Common myeloid progenitor, CD34-positive (primary cell): ENCODE measurements at regions not wholly inside any gene's neighbourhood (a gene's known extent, or its start where the extent isn't known, plus 50 kb on each side); places are given as distances from the start of the nearest gene placed in this dataset.

Experiments
- CTCF ChIA-PET: fragments of 350-600 bp; sonication (Branson Sonifier 250); formaldehyde crosslinking; loops from one replicate; lab custom pipeline; 2021; ENCODE audit warnings: antibody characterized with exemption; lab: Charles Lee
- POLR2A ChIA-PET: fragments of 350-600 bp; sonication (Branson Sonifier 250); formaldehyde crosslinking; loops from one replicate; lab custom pipeline; 2021; ENCODE audit warnings: antibody characterized with exemption; lab: Charles Lee
- DNase-seq, 3 donors: peaks; one replicate each; pipeline versions ENCODE4 v3.0.0 to v3.0.0-alpha.2; 2013
- H3K27ac ChIP-seq, 2 experiments: 1 replicate in 1 of 2; 2 replicates in 1 of 2; pipeline ENCODE4 v1.7.0; 2013; ENCODE audit warnings: inconsistent platforms in 2 of 2, low read length in 2 of 2, mild to moderate bottlenecking in 2 of 2, low read depth in 1 of 2, moderate library complexity in 1 of 2; ENCODE audit not compliant: severe bottlenecking in 2 of 2, insufficient read depth in 1 of 2, poor library complexity in 1 of 2
- H3K27me3 ChIP-seq, 5 experiments: replicated peaks in 2 of 5; 1 replicate in 3 of 5; 2 replicates in 2 of 5; pipeline versions ENCODE4 v1.6.1 to v1.7.0; 2013; ENCODE audit warnings: low read length in 4 of 5, mild to moderate bottlenecking in 2 of 5, moderate library complexity in 2 of 5, inconsistent platforms in 1 of 5; ENCODE audit not compliant: insufficient read depth in 5 of 5, control insufficient read depth in 4 of 5
- H3K36me3 ChIP-seq, 4 experiments: 1 replicate in 2 of 4; 2 replicates in 2 of 4; pipeline versions ENCODE4 v1.6.1 to v1.7.0; 2013; ENCODE audit warnings: low read length in 3 of 4, control low read depth in 1 of 4, mild to moderate bottlenecking in 1 of 4; ENCODE audit not compliant: control insufficient read depth in 4 of 4, insufficient read depth in 4 of 4
- H3K4me1 ChIP-seq, 4 experiments: 1 replicate in 3 of 4; 2 replicates in 1 of 4; pipeline versions ENCODE4 v1.6.1 to v1.7.1; 2013; ENCODE audit warnings: low read length in 3 of 4, mild to moderate bottlenecking in 3 of 4, control low read depth in 1 of 4, inconsistent platforms in 1 of 4, moderate library complexity in 1 of 4; ENCODE audit not compliant: control insufficient read depth in 4 of 4, insufficient read depth in 4 of 4; ENCODE audit errors: control extremely low read depth in 1 of 4
- H3K4me3 ChIP-seq, 7 experiments: 1 replicate in 4 of 7; 2 replicates in 3 of 7; pipeline versions ENCODE4 v1.5.1 to v1.7.0; 2013; ENCODE audit warnings: mild to moderate bottlenecking in 7 of 7, low read length in 6 of 7, moderate library complexity in 6 of 7, inconsistent platforms in 2 of 7, low read depth in 2 of 7, control low read depth in 1 of 7; ENCODE audit not compliant: insufficient read depth in 4 of 7, control insufficient read depth in 1 of 7; ENCODE audit errors: extremely low read depth in 1 of 7
- H3K9me3 ChIP-seq, 5 experiments: 1 replicate in 4 of 5; 2 replicates in 1 of 5; pipeline versions ENCODE4 v1.6.1 to v1.7.1; 2013; ENCODE audit warnings: low read length in 4 of 5, mild to moderate bottlenecking in 2 of 5, inconsistent platforms in 1 of 5, low read depth in 1 of 5, moderate library complexity in 1 of 5; ENCODE audit not compliant: control insufficient read depth in 4 of 5, insufficient read depth in 2 of 5; ENCODE audit errors: control extremely low read depth in 1 of 5
- WGBS: methylation state at CpG from one replicate; pipeline ENCODE4 v1.1.5; 2013; ENCODE audit not compliant: insufficient coverage; 5-methylcytosine and 5-hydroxymethylcytosine counted together

- 96% methylated on average over 3 of the region's 4 CpGs for WGBS
- no peak overlapping the region for H3K4me3 ChIP-seq
- CTCF ChIA-PET, result no interaction called here
- POLR2A ChIA-PET, result no interaction called here
- no peak for DNase-seq
- H3K4me1 ChIP-seq, result peaks cover 0 to 15% (median 3%) of the 10 kb centered on the region in 4 experiments
- H3K36me3 ChIP-seq, result no peaks in the 10 kb centered on the region
- H3K27me3 ChIP-seq, result no peaks in the 10 kb centered on the region
- no peak overlapping the region for H3K27ac ChIP-seq
- peaks cover 0 to 2% (median 0%) of the 10 kb centered on the region in 5 experiments for H3K9me3 ChIP-seq
Measured at GRCh38 chr13:67645874-67646467, 415.8 kb upstream of the PCDH9 start.

GRCh38 chr13:67643516-67644055 is 413.4 kb upstream of the PCDH9 start:
- POLR2A ChIA-PET, result no interaction called here

DNA sequence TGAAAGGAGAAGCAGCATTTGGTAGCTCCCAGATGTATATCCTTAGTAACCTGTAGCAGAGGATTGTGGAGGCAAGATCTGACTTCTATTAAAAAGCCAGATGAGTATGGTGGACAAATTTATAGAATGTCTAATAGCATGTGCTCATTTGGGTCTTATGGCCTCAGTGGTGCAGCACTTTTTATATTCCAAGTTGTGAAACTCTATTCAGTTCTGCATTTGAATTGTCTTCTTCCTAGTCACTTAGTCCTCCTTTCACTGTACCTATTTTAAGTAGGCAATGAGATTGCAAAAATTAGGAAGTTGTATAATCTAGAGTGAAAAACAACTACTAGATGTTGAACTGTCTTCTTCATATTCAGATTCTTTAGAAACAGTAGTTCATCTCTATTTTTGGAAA is 412.5 kb upstream of the PCDH9 start:
- ChIA-PET POLR2A (no interaction called here), CTCF (no interaction called here)
- no peak overlapping the region for H3K27ac ChIP-seq
- peak in 2 of 3 donors; percentile 18 to 41 for DNase-seq
- H3K27me3 ChIP-seq, result no peaks in the 10 kb centered on the region
- H3K9me3 ChIP-seq, result peaks cover 0 to 8% (median 0%) of the 10 kb centered on the region in 5 experiments
- no peak overlapping the region for H3K4me3 ChIP-seq
- H3K4me1 ChIP-seq, result peaks cover 0 to 15% (median 3%) of the 10 kb centered on the region in 4 experiments
- H3K36me3 ChIP-seq, result no peaks in the 10 kb centered on the region

More at GRCh38 chr13:67643516-67644055, 413.4 kb upstream of the PCDH9 start:
- Histone ChIP-seq H3K4me3 (no peak overlapping the region), H3K27me3 (no peaks in the 10 kb centered on the region), H3K36me3 (no peaks in the 10 kb centered on the region), H3K9me3 (peaks cover 0 to 3% (median 0%) of the 10 kb centered on the region in 5 experiments), H3K4me1 (peaks cover 0 to 15% (median 3%) of the 10 kb centered on the region in 4 experiments), H3K27ac (no peak overlapping the region)
- DNase-seq, result peak in 1 of 3 donors; percentile 10
- CTCF ChIA-PET, result interaction anchor here (1.1 to 1.2 kb wide), 2 partner anchors 10 to 11 kb away, joined by 3 to 4 read pairs; no protein-coding TSS in a partner anchor
- no CpG with 5 or more reads among the region's 1 CpG for WGBS

- ChIA-PET POLR2A (no interaction called here), CTCF (no interaction called here)
- Histone ChIP-seq H3K4me1 (peaks cover 0 to 3% (median 0%) of the 10 kb centered on the region in 4 experiments), H3K9me3 (peaks cover 0 to 6% (median 0%) of the 10 kb centered on the region in 5 experiments), H3K36me3 (no peaks in the 10 kb centered on the region), H3K27ac (no peak overlapping the region), H3K27me3 (no peaks in the 10 kb centered on the region), H3K4me3 (no peak overlapping the region)
- WGBS, result 63% methylated on average over 2 of the region's 3 CpGs
- no peak for DNase-seq
Measured at GRCh38 chr13:67635754-67636153, 405.6 kb upstream of the PCDH9 start.

DNA sequence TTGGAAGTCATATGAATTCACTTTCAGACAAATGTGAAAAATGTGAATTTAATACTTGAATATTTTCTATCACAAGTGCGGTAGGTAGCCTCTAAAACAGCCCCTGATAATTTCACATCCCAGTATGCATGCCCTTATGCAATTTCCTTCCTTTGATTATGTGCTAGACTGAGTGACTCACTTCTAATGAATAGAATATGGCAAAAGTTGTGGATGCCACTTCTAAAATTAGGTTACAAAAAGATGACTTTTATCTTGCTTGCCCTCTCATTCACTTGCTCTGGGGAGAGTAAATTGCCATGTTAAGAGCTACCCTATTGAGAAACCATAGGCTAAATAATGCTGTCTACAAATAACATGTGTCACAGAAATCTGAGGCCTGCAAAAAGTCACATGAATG is 402.5 kb upstream of the PCDH9 start:
- WGBS, result no CpG with 5 or more reads among the region's 1 CpG
- no peak overlapping the region for H3K4me3 ChIP-seq
- H3K4me1 ChIP-seq, result peaks cover 0 to 3% (median 0%) of the 10 kb centered on the region in 4 experiments
- H3K27ac ChIP-seq, result no peak overlapping the region
- ChIA-PET CTCF (interaction anchor here (1.1 kb wide), 1 partner anchor 11 kb away, joined by 3 read pairs; no protein-coding TSS in a partner anchor), POLR2A (no interaction called here)
- no peaks in the 10 kb centered on the region for H3K9me3 ChIP-seq
- DNase-seq, result peak in 2 of 3 donors; percentile 15 to 29
- no peaks in the 10 kb centered on the region for H3K36me3 ChIP-seq
- no peaks in the 10 kb centered on the region for H3K27me3 ChIP-seq

GRCh38 chr13:67630640-67631039 is 400.5 kb upstream of the PCDH9 start:
- ChIA-PET CTCF (no interaction called here), POLR2A (no interaction called here)
- H3K4me3 ChIP-seq, result no peak overlapping the region
- no peaks in the 10 kb centered on the region for H3K36me3 ChIP-seq
- no peaks in the 10 kb centered on the region for H3K27me3 ChIP-seq
- no CpG with 5 or more reads among the region's 3 CpGs for WGBS
- H3K27ac ChIP-seq, result no peak overlapping the region
- peaks cover 0 to 3% (median 0%) of the 10 kb centered on the region in 4 experiments for H3K4me1 ChIP-seq
- DNase-seq, result no peak
- H3K9me3 ChIP-seq, result peaks cover 0 to 1% (median 0%) of the 10 kb centered on the region in 5 experiments

GRCh38 chr13:67623630-67624029 is 393.5 kb upstream of the PCDH9 start:
- H3K36me3 ChIP-seq, result no peaks in the 10 kb centered on the region
- no peaks in the 10 kb centered on the region for H3K27me3 ChIP-seq
- WGBS, result no CpG with 5 or more reads among the region's 2 CpGs
- no peaks in the 10 kb centered on the region for H3K4me1 ChIP-seq
- H3K4me3 ChIP-seq, result no peak overlapping the region
- CTCF ChIA-PET, result no interaction called here
- no peak overlapping the region for H3K27ac ChIP-seq
- peaks cover 0 to 1% (median 0%) of the 10 kb centered on the region in 5 experiments for H3K9me3 ChIP-seq
- POLR2A ChIA-PET, result no interaction called here
- DNase-seq, result no peak
